Retinal pigment epithelial cell (primary cell): ENCODE measurements at regions not wholly inside any gene's neighbourhood (a gene's known extent, or its start where the extent isn't known, plus 50 kb on each side); places are given as distances from the start of the nearest gene placed in this dataset.

Experiments used
- DNase-seq: peaks from one replicate; pipeline ENCODE4 v3.0.0-alpha.2; 2010; ENCODE audit warnings: low read depth
- H3K4me3 ChIP-seq: 2 replicates; pipeline ENCODE4 v1.5.1; 2011; ENCODE audit warnings: mild to moderate bottlenecking, low read length, control low read depth, moderate library complexity
- TF ChIP-seq, protein P1 (sequence below): conservative IDR thresholded peaks from 2 replicates; pipeline ENCODE4 v1.5.1; 2011; ENCODE audit warnings: low read depth, low read length, control low read depth, inconsistent platforms

DNA sequence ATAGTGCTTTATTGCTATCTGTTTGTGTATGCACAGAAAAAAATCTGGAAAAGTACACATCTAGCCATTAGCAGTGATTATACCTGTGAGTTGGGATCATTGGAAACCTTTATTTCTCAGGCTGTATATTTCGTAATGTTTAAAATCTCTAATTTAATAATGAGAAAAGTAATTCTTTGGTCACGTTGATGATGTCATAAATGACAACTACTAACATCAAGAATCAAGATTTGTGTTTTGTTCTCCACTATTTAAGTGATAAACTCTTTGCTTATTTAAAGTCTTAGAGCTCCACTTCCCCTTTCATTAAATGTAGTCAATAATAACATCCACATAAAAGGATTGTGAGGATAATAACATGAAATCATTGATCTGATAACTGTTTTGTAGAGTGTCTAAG lies 126.2 kb downstream of the TMA16 start:
- TF ChIP-seq, protein P1, sequence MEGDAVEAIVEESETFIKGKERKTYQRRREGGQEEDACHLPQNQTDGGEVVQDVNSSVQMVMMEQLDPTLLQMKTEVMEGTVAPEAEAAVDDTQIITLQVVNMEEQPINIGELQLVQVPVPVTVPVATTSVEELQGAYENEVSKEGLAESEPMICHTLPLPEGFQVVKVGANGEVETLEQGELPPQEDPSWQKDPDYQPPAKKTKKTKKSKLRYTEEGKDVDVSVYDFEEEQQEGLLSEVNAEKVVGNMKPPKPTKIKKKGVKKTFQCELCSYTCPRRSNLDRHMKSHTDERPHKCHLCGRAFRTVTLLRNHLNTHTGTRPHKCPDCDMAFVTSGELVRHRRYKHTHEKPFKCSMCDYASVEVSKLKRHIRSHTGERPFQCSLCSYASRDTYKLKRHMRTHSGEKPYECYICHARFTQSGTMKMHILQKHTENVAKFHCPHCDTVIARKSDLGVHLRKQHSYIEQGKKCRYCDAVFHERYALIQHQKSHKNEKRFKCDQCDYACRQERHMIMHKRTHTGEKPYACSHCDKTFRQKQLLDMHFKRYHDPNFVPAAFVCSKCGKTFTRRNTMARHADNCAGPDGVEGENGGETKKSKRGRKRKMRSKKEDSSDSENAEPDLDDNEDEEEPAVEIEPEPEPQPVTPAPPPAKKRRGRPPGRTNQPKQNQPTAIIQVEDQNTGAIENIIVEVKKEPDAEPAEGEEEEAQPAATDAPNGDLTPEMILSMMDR = no peak

DNA sequence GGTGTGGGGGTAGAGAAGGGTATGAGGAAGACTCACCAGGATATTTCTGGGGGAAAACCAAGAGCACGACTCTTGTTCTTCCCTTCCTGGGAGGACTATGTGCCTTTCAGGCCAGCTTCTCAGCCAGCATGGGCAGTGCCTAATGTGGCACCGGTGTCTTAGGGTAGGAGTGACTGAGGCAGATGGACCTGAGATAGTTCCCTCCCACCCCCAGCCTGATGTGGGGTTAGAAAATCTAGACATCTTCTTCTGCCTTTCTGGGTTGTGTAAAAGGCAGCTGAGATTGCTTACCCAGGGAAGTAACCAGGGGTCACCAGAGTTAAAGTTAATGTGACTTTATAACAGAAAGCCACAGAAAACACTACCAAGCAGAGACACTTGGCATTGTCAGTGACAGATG lies 127.3 kb downstream of the TMA16 start:
- DNase-seq = no peak
- no peak overlapping the region for H3K4me3 ChIP-seq
- TF ChIP-seq, protein P1 = no peak

More for the DNA sequence above, 126.2 kb downstream of the TMA16 start:
- no peak overlapping the region for H3K4me3 ChIP-seq
- DNase-seq = no peak

DNA sequence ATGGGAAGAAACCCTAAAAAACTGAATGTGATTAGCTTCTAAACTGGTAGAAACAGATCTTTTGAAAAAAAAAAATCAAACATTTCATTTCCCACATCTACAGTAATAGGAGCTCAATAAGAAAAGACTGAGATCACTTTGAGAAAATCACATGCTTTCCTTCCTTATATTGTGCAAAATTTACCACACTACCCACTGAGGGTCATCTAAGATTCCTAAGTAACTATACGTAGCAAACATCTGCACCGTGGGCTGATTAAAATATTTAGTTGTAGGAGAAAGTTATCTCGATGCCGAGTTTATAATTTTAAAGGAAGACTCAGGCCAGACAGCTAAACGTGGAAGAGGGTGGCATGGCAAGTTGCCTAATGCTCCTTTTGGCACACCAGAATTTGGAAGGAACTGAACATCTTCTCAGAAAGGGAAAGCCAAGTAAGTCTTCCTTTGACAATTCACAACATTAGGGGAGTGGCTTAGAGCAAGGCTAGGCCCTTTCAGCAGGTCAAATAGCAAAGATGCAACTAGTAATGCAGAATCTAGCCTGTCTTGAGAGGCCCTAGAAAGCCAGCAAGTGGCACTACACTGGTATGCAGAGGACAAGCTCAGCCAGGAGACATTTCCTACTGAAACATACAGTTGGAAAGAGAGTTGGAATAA lies 128.0 kb downstream of the TMA16 start:
- no peak for DNase-seq
- H3K4me3 ChIP-seq = no peak overlapping the region
- TF ChIP-seq, protein P1 = no peak

DNA sequence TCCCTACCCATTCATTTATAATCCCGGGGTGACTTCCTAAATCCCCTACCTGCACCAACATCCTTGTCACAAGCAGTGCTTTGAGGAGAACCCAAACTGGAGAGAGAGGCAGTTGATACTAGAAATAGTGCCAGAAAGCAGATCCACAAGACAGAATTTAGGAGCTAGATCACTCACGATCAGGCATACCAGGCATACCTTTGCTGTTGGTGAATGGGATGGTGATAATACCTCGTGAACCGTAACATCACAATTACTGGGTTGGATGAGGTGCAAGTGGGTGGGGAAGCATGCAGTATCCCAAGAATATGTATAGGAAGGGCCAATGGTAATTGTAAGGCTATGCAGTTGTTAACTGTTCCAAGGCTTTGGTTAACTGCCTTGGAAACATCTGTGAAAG lies 129.3 kb downstream of the TMA16 start:
- DNase-seq = no peak
- TF ChIP-seq, protein P1 = no peak
- no peak overlapping the region for H3K4me3 ChIP-seq

DNA sequence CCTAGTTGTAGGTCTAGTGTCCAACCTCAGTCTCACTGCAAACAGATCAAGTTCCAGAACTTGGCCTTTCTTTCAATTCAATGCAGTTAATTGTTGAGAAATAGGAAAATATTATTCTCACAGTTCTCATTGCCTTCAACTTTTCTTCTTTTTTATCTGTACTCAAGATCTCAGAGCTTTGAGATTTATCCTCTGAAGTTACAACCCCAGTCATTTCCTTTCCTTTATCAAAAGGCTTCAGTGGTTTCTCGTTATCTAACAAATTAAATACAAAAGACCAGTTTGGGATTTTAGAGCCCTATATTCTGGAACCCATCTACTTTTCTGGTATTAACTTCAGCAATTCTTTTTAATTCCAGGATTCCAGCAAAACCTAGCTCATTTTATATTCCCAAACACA lies 130.2 kb downstream of the TMA16 start:
- TF ChIP-seq, protein P1 = no peak
- no peak overlapping the region for H3K4me3 ChIP-seq
- DNase-seq = no peak

DNA sequence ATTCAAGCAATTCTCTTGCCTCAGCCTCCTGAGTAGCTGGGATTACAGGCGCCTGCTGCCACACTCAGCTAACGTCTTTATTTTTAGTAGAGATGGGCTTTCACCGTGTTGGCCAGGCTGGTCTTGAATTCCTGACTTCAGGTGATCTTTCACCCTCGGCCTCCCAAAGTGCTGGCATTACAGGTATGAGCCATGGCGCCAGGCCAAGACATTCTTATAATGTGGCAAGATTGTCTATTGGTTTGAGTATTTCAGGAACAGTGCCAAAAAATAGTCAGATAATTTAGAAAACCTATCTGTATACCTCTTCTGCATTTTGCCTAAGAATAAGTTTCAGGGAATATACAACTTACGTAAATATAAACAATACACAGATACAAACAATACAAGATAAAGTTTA lies 136.8 kb downstream of the TMA16 start:
- TF ChIP-seq, protein P1 = no peak
- no peak overlapping the region for H3K4me3 ChIP-seq
- DNase-seq = no peak

DNA sequence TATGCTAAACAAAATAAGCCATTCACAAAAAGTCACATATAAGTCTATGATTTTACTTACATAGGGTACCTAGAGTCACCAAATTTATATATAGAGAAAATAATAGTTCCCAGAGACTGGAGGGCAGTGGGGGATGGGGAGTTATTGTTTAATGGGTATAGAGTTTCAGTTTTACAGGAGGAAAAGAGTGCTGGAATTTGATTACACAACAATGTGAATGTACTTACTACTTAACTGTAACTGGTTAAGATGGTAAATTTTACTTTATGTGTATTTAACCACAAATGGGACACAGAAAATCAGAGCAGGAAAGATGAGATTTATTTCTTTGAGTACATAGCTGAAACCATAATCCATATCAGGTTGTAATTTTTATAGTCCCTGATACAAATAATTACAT lies 144.4 kb downstream of the TMA16 start:
- TF ChIP-seq, protein P1 = no peak
- no peak for DNase-seq
- H3K4me3 ChIP-seq = no peak overlapping the region
